VCaP (cell line): ENCODE measurements at regions not wholly inside any gene's neighbourhood (a gene's known extent, or its start where the extent isn't known, plus 50 kb on each side); places are given as distances from the start of the nearest gene placed in this dataset.

Experiments used
- H3K27ac ChIP-seq: fragments of 450-650 bp; 2 replicates; pipeline ENCODE4 v1.5.1; 2017
- CTCF ChIP-seq: fragments of 450-650 bp; conservative IDR thresholded peaks from 2 replicates; pipeline ENCODE4 v1.5.1; 2017; ENCODE audit warnings: mild to moderate bottlenecking, moderate library complexity

GRCh38 chr2:120803764-120804335 lies 68.2 kb downstream of the GLI2 start:
- H3K27ac ChIP-seq, result no peak overlapping the region
- TF ChIP-seq CTCF, result no peak

GRCh38 chr2:120804459-120804858 lies 68.8 kb downstream of the GLI2 start:
- no peak overlapping the region for H3K27ac ChIP-seq
- no peak for TF ChIP-seq CTCF

GRCh38 chr2:120805011-120805410 lies 69.3 kb downstream of the GLI2 start:
- H3K27ac ChIP-seq, result no peak overlapping the region
- TF ChIP-seq CTCF, result no peak

- TF ChIP-seq CTCF, result no peak
- H3K27ac ChIP-seq, result no peak overlapping the region
Observed at GRCh38 chr2:120805602-120806001, 69.9 kb downstream of the GLI2 start.

- no peak for TF ChIP-seq CTCF
- no peak overlapping the region for H3K27ac ChIP-seq
Observed at GRCh38 chr2:120807751-120808150, 72.1 kb downstream of the GLI2 start.

- no peak for TF ChIP-seq CTCF
- H3K27ac ChIP-seq, result no peak overlapping the region
Observed at GRCh38 chr2:120809151-120809550, 73.5 kb downstream of the GLI2 start.

GRCh38 chr2:120809609-120810440 lies 74.2 kb downstream of the GLI2 start:
- TF ChIP-seq CTCF, result no peak
- H3K27ac ChIP-seq, result no peak overlapping the region
